ENCODE measurements at regions not wholly inside any gene's neighbourhood (a gene's known extent, or its start where the extent isn't known, plus 50 kb on each side); places are given as distances from the start of the nearest gene placed in this dataset.
"Not testable (repeated sequence)": the region's sequence is repeated elsewhere in the genome, so short reads cannot be mapped to it uniquely, and the experiment has no call there.

DNA sequence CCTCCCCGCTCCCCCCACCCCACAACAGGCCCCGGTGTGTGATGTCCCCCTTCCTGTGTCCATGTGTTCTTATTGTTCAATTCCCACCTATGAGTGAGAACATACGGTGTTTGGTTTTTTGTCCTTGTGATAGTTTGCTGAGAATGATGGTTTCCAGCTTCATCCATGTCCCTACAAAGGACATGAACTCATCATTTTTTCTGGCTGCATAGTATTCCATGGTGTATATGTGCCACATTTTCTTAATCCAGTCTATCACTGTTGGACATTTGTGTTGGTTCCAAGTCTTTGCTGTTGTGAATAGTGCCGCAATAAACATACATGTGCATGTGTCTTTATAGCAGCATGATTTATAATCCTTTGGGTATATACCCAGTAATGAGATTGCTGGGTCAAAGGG lies 104.3 kb downstream of the MTPN start:
- not testable (repeated sequence) for DNase-seq

DNA sequence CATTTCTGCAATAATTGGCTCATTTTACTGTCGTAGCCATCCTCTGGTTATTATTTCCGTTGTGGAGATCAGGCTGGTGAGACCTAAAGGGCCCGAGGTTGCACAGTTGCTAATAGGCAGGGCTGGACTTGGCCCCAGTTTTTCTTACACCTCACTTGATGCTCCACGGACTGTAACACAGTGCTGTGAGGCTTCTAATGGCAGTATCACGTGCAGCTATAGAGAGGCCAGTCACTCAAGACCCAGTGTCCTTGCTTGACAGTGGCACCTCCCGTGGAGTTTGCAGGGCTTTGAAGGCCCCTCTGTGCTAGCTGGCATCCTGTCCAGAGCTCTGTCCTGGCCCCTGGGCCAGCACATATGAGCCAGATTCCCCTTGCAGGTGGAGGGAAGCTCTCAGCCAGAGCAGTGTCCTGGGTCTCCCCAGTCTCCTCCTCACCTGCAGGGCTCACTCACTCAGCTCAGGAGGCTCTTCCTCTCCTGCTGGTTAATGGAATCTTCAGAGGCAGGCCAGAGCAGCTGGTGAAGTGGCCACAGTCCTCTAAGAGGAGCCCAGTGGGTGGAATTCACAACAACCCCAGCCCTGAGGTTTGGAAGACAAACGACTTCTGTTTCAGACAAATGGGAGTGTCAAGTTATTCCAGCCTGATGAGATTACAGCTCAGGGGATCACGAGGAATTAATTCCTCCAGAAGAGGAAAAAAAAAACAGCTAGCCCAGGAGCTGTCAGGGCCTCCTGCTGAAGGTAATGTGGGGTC lies 114.2 kb upstream of the FAM180A start:
- peak; percentile 61 for DNase-seq

DNA sequence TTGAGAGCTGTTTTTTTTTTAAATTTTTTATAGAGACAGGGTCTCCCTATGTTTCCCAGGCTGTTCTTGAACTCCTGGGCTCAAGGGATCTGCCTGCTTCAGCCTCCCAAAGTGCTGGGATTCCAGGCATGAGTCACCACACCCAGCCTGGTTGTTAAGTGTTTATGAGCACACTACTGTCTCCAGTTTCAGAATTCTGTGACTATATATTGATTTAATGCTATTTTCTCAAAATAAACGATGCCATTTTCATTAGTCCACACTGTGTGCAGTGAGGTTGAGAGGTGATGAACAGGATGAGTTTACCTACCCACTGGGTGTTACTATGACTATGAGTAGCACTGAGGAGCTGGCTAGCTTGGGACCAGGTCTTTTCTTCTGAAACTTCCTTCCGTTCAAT lies 110.9 kb upstream of the FAM180A start:
- no peak for DNase-seq

DNA sequence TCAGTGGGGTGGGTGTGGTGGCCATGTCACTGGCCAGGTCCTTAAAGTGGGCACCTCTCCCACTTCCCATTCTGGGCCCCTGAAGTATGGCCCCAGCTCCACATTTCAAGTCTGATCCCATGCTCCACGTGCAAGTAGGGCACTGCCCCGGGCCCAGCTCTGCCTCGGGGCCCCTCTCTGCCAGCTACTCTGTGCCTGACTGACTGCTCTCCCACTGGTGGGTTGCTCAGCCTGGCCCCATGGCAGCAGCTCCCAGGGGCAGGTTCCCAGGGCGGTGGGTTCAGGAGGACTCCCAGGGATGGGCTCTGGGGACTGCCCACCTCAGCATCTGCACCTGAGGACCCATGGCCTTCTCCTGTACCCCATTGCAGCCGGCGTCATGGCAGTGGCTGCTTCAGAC lies 110.2 kb upstream of the FAM180A start:
- no peak for DNase-seq

DNA sequence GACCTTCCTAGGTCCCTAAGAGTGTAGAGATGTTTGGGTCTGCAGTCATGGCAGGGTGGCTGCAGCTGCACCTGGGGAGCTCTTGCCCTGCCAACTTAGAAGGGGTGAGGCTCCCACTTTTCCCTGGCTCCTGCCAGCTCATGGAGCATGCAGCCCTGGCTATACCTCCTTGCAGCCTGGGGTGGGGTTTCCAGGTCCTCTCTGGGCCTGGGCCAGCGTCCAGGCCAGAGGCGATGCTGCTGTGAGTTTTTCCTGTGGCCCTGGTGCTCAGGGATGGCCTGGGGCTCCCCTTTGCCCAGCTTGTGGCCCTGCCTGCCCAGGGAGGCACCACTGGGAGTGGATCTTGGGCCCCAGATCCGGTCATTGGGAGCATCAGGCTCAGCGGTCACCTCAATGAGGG lies 109.8 kb upstream of the FAM180A start:
- no peak for DNase-seq

DNA sequence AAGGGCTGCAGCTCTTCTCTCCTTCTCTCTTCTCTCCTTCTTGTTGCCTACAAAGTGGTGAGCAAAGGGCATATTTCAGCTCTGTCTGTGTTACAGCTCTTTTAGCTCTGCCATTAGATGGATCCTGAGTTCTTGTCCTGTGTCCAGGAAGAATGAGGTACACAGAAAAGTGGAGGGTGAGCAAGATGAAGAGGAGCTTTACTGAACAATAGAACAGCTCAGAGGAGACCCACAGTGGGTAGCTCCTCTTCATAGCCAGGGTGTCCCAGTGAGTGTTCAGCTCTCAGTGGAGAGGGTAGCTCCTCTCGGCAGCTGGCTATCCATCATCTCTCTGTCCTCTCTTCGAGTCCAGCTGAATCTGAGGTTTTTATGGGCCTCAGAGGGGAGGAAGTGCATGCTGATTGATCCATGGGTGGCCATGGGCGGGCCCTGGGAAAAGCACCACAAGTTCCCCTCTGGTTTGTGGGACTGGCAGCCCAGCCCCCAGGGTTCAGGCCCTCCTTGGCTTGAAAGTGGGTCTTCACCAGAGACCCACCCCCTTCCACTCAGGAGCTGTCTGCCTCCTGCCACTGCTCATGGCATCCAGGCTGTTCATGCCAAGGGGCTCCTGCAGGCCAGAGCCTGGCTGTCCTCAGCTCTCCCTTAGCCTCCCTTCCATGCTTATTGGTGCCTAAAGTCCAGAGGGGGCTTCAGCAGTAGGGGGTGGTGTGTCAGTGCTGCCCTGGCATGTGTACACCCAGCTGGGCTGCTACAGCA lies 109.1 kb upstream of the FAM180A start:
- DNase-seq: no peak

DNA sequence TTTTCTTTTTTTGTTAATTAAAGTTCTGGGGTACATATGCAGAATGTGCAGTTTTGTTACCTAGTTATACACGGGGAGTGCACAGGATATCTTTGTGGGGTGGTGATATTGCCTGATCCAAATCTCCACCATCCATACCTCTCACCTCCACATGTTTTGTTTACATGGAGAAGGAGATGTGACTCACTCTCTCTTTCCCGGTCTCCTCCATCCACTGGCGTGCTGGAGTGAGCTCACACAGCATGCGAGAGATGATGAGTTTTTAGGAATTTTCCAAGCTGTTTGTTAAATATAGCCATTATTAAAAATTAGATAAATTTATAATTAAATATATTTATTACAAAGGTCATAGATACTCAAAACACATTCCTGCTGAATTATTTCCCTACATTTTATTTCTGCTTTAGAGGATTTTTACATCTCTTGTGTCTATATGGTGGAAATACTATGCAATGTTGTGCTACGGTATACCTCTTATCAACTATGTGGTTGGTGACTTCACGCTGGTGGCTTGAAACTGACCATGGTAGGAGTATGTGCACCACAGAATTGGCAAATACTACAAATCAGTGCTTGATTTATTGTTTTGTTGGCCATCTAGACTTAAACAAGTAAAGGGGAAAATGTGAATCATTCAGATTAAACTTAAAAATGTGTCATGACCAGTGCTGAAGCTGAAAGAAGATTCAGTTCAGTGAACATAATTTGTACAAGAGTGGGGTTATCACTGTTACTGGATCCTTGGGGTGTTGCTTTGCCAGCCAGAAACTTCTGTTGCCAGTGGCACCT lies 107.9 kb upstream of the FAM180A start:
- DNase-seq: no peak

DNA sequence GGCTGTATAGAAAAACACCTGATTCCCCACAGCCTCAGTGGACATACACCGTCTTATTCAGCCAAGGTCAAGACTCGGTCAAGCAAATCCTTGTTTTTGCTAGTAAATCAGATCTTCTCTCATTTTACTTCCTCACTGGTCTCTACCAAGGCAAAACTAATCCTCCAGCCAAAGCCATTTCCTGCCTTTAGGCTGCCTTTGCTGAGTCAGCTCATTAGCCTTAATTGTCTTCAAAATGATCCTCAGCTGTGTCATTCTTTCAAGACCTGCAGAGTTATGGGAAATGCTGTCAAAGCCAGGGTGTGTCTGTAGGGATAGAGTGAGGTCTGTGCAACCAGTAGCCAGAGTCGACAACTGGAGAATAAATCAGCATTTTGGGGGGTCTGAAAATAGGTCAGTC lies 107.2 kb upstream of the FAM180A start:
- peak; percentile 71 for DNase-seq

DNA sequence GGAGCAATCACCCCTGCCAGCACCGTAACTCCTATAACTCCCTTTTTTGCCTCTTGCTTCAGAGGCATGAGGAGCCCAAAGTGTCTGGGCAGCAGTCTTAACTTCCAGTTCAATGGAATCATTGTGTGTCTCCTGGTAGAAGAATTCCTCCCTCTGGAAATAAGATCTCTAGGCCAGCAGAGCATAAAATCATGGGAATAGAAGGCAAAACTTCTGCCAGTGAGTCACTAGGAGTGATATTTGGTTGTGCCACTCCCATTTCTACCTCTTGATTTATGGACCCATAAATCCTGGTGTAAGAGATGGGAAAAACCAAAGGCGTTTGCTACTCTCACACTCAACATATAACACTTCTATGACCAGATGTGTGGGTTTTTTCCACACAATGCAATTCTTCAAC lies 104.9 kb upstream of the FAM180A start:
- DNase-seq: no peak

DNA sequence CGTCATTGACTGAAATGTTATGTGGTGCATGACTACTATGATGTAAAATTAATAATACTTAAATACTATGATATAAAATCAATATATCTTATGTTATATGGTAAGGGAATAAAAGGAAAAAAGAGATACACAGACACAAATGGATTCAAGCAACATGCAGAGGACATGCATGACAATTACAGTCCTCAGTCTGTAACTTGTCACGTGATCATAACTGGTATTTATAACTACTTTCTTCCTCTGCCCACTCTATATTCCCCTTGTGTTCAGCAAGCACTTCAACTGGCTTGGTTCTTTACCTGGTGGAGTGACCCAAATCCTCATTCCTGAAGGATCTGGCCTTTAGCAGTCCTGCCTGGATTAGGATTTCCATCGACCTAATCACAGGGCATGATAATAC lies 104.4 kb upstream of the FAM180A start:
- no peak for DNase-seq

DNA sequence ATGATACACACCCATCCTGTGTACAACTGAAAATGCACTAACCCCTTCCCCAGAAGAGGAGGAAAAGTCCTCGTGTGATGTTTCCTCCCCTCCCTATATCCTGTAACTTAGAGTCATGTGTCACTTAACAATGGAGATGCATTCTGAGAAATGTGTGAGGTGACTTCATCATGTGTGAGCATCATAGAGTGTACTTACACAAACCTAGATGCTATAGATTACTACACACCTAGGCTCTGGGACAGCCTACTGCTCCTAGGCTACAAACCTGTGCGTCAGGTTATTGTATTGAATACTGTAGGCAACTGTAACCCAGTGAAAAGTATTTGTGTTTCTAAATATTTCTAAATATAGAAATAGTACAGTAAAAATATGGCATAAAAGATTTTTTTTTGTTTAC lies 98.6 kb upstream of the FAM180A start:
- no peak for DNase-seq

DNA sequence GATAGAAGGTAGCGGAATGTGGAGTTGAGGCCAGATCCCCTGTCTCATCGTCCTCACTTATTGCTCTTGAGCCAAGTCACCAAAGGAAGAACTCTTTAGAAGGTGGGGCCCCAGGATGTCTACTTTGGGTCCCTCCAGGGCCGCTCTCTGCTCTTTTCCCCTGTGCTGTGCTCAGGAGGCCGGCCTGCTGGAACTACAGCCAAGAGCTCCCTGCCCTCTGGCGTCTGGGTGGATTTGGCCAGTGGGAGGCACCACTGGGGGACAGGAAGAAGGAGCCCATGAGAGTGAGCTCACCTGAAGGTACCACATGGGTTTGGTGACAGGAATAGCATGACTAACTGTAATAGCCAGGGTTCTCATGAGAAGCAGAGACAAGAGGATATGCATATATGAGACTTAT lies 97.7 kb upstream of the FAM180A start:
- DNase-seq: no peak

DNA sequence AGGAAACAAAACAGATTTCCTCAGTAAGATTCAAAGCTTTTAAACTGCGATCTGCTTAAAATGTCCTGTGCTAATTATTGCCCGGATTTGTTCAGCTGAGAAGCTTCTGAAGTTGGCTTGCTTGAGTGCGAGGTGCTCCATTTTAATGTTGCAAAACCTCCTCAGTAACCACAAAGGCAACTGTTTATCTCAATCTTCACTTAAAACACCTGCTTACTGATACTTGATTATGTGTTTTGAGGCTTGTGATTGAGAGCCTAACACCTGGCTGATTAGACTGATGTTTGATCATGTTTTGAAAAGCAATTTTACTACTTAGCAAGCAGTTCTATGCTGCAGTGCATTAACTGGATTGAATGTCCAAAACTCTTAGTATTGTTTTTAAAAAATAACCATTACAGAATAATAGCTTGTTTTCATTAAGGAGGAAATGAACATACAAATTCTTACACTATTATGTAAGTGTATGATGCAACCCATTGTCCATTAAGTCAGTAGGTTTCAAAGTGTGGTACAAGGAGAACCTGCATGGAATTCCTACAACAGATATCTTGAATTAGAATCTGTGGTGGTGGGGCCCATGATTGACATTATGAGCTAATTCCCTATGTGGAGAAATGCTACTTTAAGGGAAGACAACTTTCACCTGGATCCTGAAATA lies 96.9 kb upstream of the FAM180A start:
- DNase-seq: no peak

DNA sequence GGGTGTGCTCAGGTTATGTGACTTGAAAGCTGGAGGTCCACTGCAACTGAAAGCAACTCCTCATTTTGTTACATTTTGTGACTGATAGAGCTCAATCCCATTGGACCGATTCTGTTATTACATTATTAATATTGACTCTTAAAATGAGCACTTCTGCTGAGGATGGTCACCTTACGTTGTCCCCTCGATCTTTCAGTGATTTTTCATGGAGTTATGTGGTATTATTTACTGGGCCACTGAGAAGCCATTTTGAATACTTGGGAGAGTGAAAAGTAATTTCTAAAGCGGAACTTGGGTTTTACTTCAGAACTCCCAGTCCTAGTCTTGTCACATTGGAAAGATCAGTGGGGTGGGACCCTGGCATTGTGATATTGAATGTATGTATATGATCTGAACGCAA lies 96.3 kb upstream of the FAM180A start:
- no peak for DNase-seq

DNA sequence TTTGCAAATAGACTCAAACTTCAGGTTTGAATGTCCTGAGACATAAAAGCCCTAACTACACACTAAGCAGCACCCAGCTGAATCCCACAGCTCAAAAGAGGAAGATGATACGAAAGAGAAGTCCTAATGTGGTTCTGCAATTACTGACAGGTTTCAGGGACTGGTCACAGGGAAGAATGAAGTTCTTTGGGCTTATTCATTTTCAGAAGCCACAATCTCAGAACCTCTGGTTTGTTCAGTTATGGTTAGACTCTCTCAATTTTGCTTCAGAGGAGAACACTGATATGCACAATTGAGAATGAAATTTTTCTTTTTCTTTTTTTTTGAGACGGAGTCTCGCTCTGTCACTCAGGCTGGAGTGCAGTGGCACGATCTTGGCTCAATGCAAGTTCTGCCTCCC lies 94.6 kb upstream of the FAM180A start:
- DNase-seq: no peak

DNA sequence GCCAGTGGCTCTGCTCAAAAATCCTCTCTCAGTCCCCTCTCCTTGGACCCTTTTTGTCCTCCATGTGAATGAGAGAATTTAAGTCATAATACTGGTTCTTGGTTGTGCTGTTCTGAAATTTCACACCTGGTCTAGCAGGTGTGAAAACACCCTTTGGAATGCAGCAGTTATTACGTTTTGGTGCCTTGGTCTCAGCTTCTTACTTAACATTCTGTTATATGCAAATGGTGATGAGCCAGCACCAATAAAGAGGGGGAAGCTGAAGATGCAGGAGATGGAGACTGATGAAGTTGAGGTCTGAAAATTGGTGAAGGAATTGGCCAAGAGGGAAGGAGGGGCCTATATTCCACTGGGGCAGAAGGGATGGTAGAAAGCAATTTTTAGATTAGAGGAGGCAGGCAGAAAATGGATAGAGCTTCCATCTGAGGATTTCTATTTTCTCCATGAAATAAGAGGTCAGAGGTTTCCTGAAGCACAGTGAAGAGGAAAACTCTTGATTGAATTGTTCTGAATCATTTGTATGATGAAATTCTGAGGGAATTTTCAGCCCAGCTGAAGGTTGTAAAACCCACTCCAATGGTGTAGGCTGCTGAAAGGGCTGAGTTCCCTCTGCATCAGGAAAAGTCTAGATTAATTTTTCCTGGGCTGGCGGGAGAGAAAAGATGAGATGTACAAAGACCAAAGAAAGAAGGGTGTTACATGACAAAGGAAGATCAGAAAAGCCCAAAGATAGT lies 94.0 kb upstream of the FAM180A start:
- no peak for DNase-seq

DNA sequence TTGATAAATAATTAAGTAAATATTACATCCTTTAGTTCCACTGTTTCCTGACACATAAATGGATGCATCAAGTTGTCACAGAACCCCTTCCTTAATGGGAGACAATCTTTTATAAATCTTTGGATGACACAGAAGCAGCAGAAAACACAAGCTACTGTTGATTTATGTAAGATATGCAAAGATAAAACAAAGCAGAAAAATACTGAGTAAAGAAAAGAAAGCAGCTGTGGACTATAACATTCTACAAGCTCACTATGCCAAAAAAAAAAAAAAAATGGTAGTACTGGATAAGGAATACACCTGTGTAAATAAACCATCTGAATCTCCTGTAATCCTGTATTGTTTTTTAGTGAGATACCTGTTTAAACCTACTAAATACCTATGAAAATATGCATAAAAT lies 92.0 kb upstream of the FAM180A start:
- DNase-seq: no peak

DNA sequence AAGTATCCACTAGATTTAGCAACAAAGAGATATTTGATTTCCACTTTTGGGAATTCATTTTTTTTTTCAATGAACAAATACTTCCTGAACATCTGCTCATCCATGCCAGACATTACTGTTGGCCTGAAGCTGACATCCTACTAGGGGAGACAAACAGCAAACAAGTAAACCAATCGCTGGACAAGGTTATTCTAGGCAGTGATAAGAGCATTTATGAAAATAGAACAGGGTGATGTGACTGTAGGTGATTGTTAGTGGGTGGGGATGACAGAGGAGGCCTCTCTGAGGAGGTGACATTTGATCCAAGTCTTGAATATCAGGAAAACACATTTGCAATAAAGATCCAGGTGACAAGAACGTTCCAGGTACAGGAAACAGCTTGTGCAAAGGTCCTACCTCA lies 89.1 kb upstream of the FAM180A start:
- DNase-seq: no peak

DNA sequence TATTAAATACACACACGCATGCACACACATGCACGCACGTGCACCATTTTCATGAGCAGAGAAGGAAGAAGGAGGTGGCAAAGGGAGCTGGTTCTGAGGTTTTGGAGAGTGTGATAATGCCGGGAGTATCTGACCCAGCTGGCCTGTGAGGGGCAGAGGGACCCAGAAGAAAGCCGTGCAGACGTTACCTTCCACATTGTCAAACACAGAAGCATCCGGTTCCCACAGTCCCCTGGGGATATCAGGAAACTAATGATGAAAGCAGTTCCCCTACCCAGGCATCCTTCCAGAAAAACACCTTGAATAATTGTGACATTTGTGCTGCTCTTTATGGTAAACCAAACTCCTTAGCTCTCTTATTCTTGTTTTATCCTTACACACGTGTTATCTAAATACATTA lies 85.7 kb upstream of the FAM180A start:
- no peak for DNase-seq

DNA sequence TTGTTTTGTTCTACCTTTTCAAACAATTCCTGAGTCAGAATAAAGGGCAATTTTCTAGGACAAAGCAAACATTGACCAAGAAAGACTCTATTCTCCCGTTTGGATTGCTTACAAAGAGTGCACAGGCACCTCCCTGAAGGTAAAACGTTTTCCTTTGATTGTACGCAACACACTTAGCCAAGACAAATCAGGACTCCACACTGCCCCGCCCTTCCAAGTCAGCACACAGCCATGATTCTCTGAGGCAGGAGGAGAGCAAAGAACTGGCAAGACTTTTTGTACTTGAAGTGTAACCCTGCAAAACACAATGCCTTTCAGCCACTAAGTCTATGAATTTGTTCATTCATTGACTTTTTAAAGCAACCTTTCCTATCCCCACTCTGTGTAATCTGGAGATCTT lies 85.0 kb upstream of the FAM180A start:
- no peak for DNase-seq

DNA sequence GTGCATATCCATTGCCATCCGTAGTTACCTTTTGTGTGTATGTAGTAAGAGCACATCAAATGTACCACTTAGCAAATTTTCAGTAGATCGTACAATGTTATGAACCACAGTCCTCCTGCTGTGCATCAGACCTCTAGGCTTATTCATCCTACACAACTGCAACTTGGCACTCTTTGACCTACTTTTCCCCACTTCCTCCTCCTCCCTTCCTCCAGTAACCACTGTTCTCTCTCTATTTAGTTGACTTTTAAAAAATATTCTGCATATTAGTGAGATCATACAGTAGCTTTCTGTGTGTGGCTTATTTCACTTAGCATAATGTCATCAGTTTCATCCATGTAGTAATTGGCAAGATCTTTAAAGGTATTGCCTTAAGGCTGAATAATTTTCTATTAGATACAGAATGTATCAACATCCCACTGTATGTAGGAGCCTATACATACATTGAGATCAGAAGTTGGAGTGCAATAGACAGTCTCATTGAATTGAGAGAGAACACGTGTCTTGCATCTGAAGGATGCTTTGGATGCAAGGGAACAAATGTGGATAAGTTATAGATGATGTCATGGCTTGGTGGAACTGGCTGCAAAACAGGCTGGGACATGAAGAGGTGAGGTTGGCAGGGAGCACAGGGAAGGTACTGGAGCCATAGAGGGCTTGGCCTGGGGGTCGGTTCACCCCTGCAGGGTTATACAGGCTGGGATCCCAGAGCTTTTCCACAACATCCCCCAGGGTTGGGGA lies 83.0 kb upstream of the FAM180A start:
- no peak for DNase-seq

DNA sequence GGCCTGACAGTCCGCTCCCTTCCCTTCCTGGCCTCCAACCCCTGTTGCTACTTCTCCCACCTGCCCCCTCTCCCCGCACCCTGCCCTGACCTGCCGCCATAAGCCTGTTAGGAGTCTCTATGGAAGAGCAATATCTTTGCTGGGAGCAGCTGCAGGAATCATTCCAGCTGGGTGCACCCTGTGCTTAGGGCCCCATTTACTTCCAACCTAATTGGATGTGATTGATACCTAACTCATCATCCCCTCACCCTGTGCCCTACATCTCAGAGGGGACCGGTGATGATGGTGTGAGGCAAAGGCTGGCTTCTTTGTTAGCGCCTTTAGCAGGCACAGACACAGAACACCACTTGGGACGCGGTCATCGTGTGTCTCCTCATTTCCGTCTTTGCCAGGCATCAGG lies 80.0 kb upstream of the FAM180A start:
- DNase-seq: no peak
